H1 (cell line): ENCODE measurements at regions not wholly inside any gene's neighbourhood (a gene's known extent, or its start where the extent isn't known, plus 50 kb on each side); places are given as distances from the start of the nearest gene placed in this dataset.

Experiments used
- CTCF ChIA-PET: fragments of 300-600 bp; sonication (Branson Sonifier 250); formaldehyde crosslinking; loops from one replicate; lab custom pipeline; 2021; ENCODE audit not compliant: partially characterized antibody; lab: Charles Lee
- POLR2A ChIA-PET: fragments of 300-600 bp; sonication (Branson Sonifier 250); formaldehyde crosslinking; loops from one replicate; lab custom pipeline; 2021; ENCODE audit warnings: inconsistent platforms; ENCODE audit not compliant: partially characterized antibody; lab: Charles Lee
- DNase-seq, 2 experiments: peaks; one replicate each; pipeline versions ENCODE4 v3.0.0 to v3.0.0-alpha.2; 2010 to 2022; ENCODE audit warnings: low spot score in 2 of 2, low read depth in 1 of 2, mixed read lengths in 1 of 2
- FAIRE-seq: peaks from 2 replicates; lab custom pipeline; 2011; peaks lifted over from hg19 to GRCh38; lab: Jason Lieb, UNC
- H2AFZ ChIP-seq: 2 replicates; pipeline ENCODE4 v1.8.1; 2012; ENCODE audit warnings: low read length, inconsistent platforms
- H2AK5ac ChIP-seq: 2 replicates; pipeline ENCODE4 v1.6.1; 2013; ENCODE audit warnings: low read depth, low read length
- H2BK120ac ChIP-seq: replicated peaks from 2 replicates; pipeline ENCODE3; 2013; ENCODE audit warnings: low read depth, low read length, inconsistent platforms
- H2BK12ac ChIP-seq: 2 replicates; pipeline ENCODE4 v1.6.1; 2013; ENCODE audit warnings: low read depth, low read length
- H2BK15ac ChIP-seq: 2 replicates; pipeline ENCODE4 v1.6.1; 2013; ENCODE audit warnings: low read length
- H2BK20ac ChIP-seq: 2 replicates; pipeline ENCODE4 v1.6.1; 2013; ENCODE audit warnings: low read length
- H2BK5ac ChIP-seq: 2 replicates; pipeline ENCODE4 v1.6.1; 2013; ENCODE audit warnings: low read depth, low read length
- H3K14ac ChIP-seq: 2 replicates; pipeline ENCODE4 v1.6.1; 2013; ENCODE audit warnings: inconsistent platforms; ENCODE audit not compliant: insufficient read length
- H3K18ac ChIP-seq: 2 replicates; pipeline ENCODE4 v1.6.1; 2013; ENCODE audit warnings: low read length; ENCODE audit errors: extremely low read depth
- H3K23ac ChIP-seq: 2 replicates; pipeline ENCODE4 v1.6.1; 2013; ENCODE audit warnings: inconsistent platforms; ENCODE audit not compliant: insufficient read length
- H3K23me2 ChIP-seq: 2 replicates; pipeline ENCODE4 v1.6.1; 2013; ENCODE audit warnings: low read depth, low read length
- H3K27ac ChIP-seq: 2 replicates; pipeline ENCODE4 v1.6.1; 2011; ENCODE audit warnings: low read depth, low read length, inconsistent platforms
- H3K27me3 ChIP-seq, 4 experiments: replicated peaks in 1 of 4; 1 replicate in 1 of 4; 2 replicates in 3 of 4; pipeline versions ENCODE4 v1.6.1 to v1.8.1; 2011 to 2013; ENCODE audit warnings: low read length in 3 of 4, mild to moderate bottlenecking in 3 of 4, inconsistent platforms in 2 of 4, mixed read lengths in 2 of 4, moderate library complexity in 1 of 4; ENCODE audit not compliant: control insufficient read depth in 3 of 4, insufficient read depth in 3 of 4; ENCODE audit errors: extremely low read depth in 1 of 4
- H3K36me3 ChIP-seq, 4 experiments: 2 replicates each; pipeline versions ENCODE4 v1.6.1 to v1.8.1; 2011 to 2013; ENCODE audit warnings: mild to moderate bottlenecking in 4 of 4, low read length in 3 of 4, moderate library complexity in 2 of 4, control low read depth in 1 of 4, inconsistent platforms in 1 of 4; ENCODE audit not compliant: insufficient read depth in 4 of 4, control insufficient read depth in 2 of 4
- H3K4ac ChIP-seq: replicated peaks from 2 replicates; pipeline ENCODE3; 2013; ENCODE audit warnings: low read length, low read depth, mixed read lengths, inconsistent platforms; ENCODE audit not compliant: insufficient read length
- H3K4me1 ChIP-seq, 4 experiments: replicated peaks in 1 of 4; 1 replicate in 1 of 4; 2 replicates in 3 of 4; pipeline versions ENCODE4 v1.6.1 to v1.8.1; 2011 to 2013; ENCODE audit warnings: low read length in 3 of 4, inconsistent platforms in 2 of 4, mixed read lengths in 1 of 4; ENCODE audit not compliant: insufficient read depth in 4 of 4, control insufficient read depth in 3 of 4
- H3K4me2 ChIP-seq, 2 experiments: 2 replicates each; pipeline versions ENCODE4 v1.6.1 to v1.8.1; 2011 to 2013; ENCODE audit warnings: low read depth in 2 of 2, low read length in 2 of 2, control low read depth in 1 of 2, inconsistent platforms in 1 of 2, mild to moderate bottlenecking in 1 of 2; ENCODE audit not compliant: insufficient read depth in 1 of 2
- H3K4me3 ChIP-seq, 4 experiments: fragments of 200-600, 300-600 bp in 1 of 4; sonication (generic), shearing (Covaris generic), sonication (Bioruptor Twin) in 1 of 4; 2 replicates each; pipeline versions ENCODE4 v1.5.1 to v1.8.1; 2011 to 2016; ENCODE audit warnings: low read length in 4 of 4, low read depth in 3 of 4, control low read depth in 2 of 4, inconsistent platforms in 2 of 4, mild to moderate bottlenecking in 2 of 4, mixed read lengths in 1 of 4, moderate library complexity in 1 of 4; ENCODE audit not compliant: insufficient read depth in 2 of 4; ENCODE audit errors: extremely low read depth in 1 of 4
- H3K56ac ChIP-seq: replicated peaks from 2 replicates; pipeline ENCODE3; 2013; ENCODE audit warnings: low read depth, mild to moderate bottlenecking, mixed read lengths, low read length, inconsistent platforms; ENCODE audit not compliant: insufficient read length
- H3K79me1 ChIP-seq: 2 replicates; pipeline ENCODE4 v1.6.1; 2013; ENCODE audit warnings: low read depth, low read length, control low read depth
- H3K79me2 ChIP-seq, 2 experiments: 2 replicates each; pipeline versions ENCODE4 v1.6.1 to v1.8.1; 2012 to 2013; ENCODE audit warnings: low read length in 2 of 2, mild to moderate bottlenecking in 2 of 2, inconsistent platforms in 1 of 2; ENCODE audit not compliant: insufficient read depth in 2 of 2, control insufficient read depth in 1 of 2
- H3K9ac ChIP-seq, 4 experiments: replicated peaks in 1 of 4; 1 replicate in 1 of 4; 2 replicates in 3 of 4; pipeline versions ENCODE4 v1.6.1 to v1.8.1; 2011 to 2013; ENCODE audit warnings: low read depth in 3 of 4, low read length in 3 of 4, control low read depth in 2 of 4, mild to moderate bottlenecking in 2 of 4, moderate library complexity in 2 of 4, inconsistent platforms in 1 of 4; ENCODE audit errors: extremely low read depth in 1 of 4
- H3K9me3 ChIP-seq, 2 experiments: 2 replicates each; pipeline versions ENCODE4 v1.6.1 to v1.8.1; 2012 to 2013; ENCODE audit warnings: mild to moderate bottlenecking in 2 of 2, moderate library complexity in 2 of 2, control low read depth in 1 of 2, inconsistent platforms in 1 of 2, low read depth in 1 of 2, low read length in 1 of 2, mixed read lengths in 1 of 2; ENCODE audit not compliant: insufficient read depth in 2 of 2
- H4K20me1 ChIP-seq, 2 experiments: replicated peaks in 1 of 2; 2 replicates each; pipeline versions ENCODE3 to v1.8.1; 2011 to 2013; ENCODE audit warnings: inconsistent platforms in 2 of 2, low read length in 2 of 2, mild to moderate bottlenecking in 1 of 2; ENCODE audit not compliant: insufficient read depth in 2 of 2, control insufficient read depth in 1 of 2
- H4K5ac ChIP-seq: 2 replicates; pipeline ENCODE4 v1.6.1; 2013; ENCODE audit warnings: low read length, low read depth, mixed read lengths, inconsistent platforms; ENCODE audit not compliant: insufficient read length
- H4K8ac ChIP-seq: 2 replicates; pipeline ENCODE4 v1.8.0; 2013; ENCODE audit warnings: mild to moderate bottlenecking, moderate library complexity, low read length, inconsistent platforms; ENCODE audit not compliant: insufficient read depth; ENCODE audit errors: extremely low read depth
- H4K91ac ChIP-seq: replicated peaks from 2 replicates; pipeline ENCODE3; 2013; ENCODE audit warnings: low read length, mixed read lengths, inconsistent platforms; ENCODE audit not compliant: insufficient read length
- BRCA1 ChIP-seq: IDR thresholded peaks from 2 replicates; pipeline ENCODE4 v1.6.1; 2012; ENCODE audit warnings: low read depth, low read length, improper control_type of control experiment
- CREB1 ChIP-seq: IDR thresholded peaks from 2 replicates; pipeline ENCODE4 v1.6.1; 2012; ENCODE audit warnings: inconsistent platforms
- E2F6 ChIP-seq: IDR thresholded peaks from 2 replicates; pipeline ENCODE4 v1.6.1; 2012; ENCODE audit warnings: inconsistent platforms
- EZH2 ChIP-seq: fragments of 200-600 bp; sonication (generic); IDR thresholded peaks from 2 replicates; pipeline ENCODE4 v1.7.1; 2012; ENCODE audit warnings: low read depth, mild to moderate bottlenecking, moderate library complexity, low read length, inconsistent platforms; ENCODE audit not compliant: severe bottlenecking
- GABPA ChIP-seq: IDR thresholded peaks from 2 replicates; pipeline ENCODE4 v1.6.1; 2011; ENCODE audit warnings: mild to moderate bottlenecking, low read length, moderate library complexity, borderline replicate concordance; ENCODE audit not compliant: insufficient read depth
- HDAC6 ChIP-seq: IDR thresholded peaks from one replicate; pipeline ENCODE4 v1.7.1; 2012; ENCODE audit warnings: low read depth, mild to moderate bottlenecking, inconsistent platforms, low read length, moderate library complexity
- KDM1A ChIP-seq: fragments of 200-600, 300-600 bp; sonication (generic); IDR thresholded peaks from 2 replicates; pipeline ENCODE4 v1.7.1; 2016; ENCODE audit warnings: mild to moderate bottlenecking, low read length, borderline replicate concordance
- NRF1 ChIP-seq: IDR thresholded peaks from 2 replicates; pipeline ENCODE4 v1.6.1; 2011; ENCODE audit warnings: mild to moderate bottlenecking, low read depth, low read length, improper control_type of control experiment
- POU5F1 ChIP-seq: IDR thresholded peaks from 2 replicates; pipeline ENCODE4 v1.6.1; 2011; ENCODE audit warnings: low read depth, mild to moderate bottlenecking, low read length, moderate library complexity
- RNF2 ChIP-seq: fragments of 200-900, 300-1000 bp; sonication (generic); IDR thresholded peaks from 2 replicates; pipeline ENCODE4 v1.7.1; 2016; ENCODE audit warnings: borderline replicate concordance, low read depth, mild to moderate bottlenecking, antibody characterized with exemption, low read length; ENCODE audit not compliant: poor library complexity, severe bottlenecking; ENCODE audit errors: missing control alignments
- SIN3A ChIP-seq, 2 experiments: IDR thresholded peaks in 1 of 2; conservative IDR thresholded peaks in 1 of 2; 2 replicates each; pipeline ENCODE4 v1.6.1; 2011 to 2012; ENCODE audit warnings: low read length in 2 of 2, improper control_type of control experiment in 1 of 2, low read depth in 1 of 2, mild to moderate bottlenecking in 1 of 2
- SP1 ChIP-seq: IDR thresholded peaks from 2 replicates; pipeline ENCODE4 v1.6.1; 2011; ENCODE audit warnings: low read depth, low read length
- SRF ChIP-seq: IDR thresholded peaks from 2 replicates; pipeline ENCODE4 v1.6.1; 2011; ENCODE audit warnings: mild to moderate bottlenecking, low read depth, low read length, moderate library complexity
- USF2 ChIP-seq: IDR thresholded peaks from 2 replicates; pipeline ENCODE4 v1.6.1; 2011; ENCODE audit warnings: low read length, improper control_type of control experiment

- no peak overlapping the region for H3K4me3 ChIP-seq
- no peaks in the 10 kb centered on the region for H3K23me2 ChIP-seq
- H4K20me1 ChIP-seq, result peaks cover 0 to 1% of the 10 kb centered on the region in 2 experiments
- DNase-seq (no peak), FAIRE-seq (no peak)
- H2BK120ac ChIP-seq, result no peak overlapping the region
- H3K79me2 ChIP-seq, result no peaks in the 10 kb centered on the region
- no peaks in the 10 kb centered on the region for H3K27me3 ChIP-seq
- H3K27ac ChIP-seq, result no peak overlapping the region
- H2BK5ac ChIP-seq, result no peak overlapping the region
- H3K9me3 ChIP-seq, result no peaks in the 10 kb centered on the region
- no peak overlapping the region for H3K4me2 ChIP-seq
- ChIA-PET POLR2A (interaction anchor here (0.6 kb wide), 1 partner anchor 253 kb away, joined by 3 read pairs; no protein-coding TSS in a partner anchor), CTCF (no interaction called here)
- H3K14ac ChIP-seq, result no peak overlapping the region
- no peaks in the 10 kb centered on the region for H3K79me1 ChIP-seq
- H3K36me3 ChIP-seq, result no peaks in the 10 kb centered on the region
- no peak overlapping the region for H4K91ac ChIP-seq
- no peak overlapping the region for H2BK12ac ChIP-seq
- no peak overlapping the region for H3K23ac ChIP-seq
- no peak overlapping the region for H3K9ac ChIP-seq
- H2BK15ac ChIP-seq, result no peak overlapping the region
- H3K4ac ChIP-seq, result no peak overlapping the region
- no peak overlapping the region for H3K18ac ChIP-seq
- no peaks in the 10 kb centered on the region for H3K4me1 ChIP-seq
- H4K8ac ChIP-seq, result no peak overlapping the region
- no peak overlapping the region for H4K5ac ChIP-seq
- H2AFZ ChIP-seq, result no peak overlapping the region
- H2BK20ac ChIP-seq, result no peak overlapping the region
- no peak overlapping the region for H3K56ac ChIP-seq
- no peak overlapping the region for H2AK5ac ChIP-seq
- TF ChIP-seq KDM1A (no peak), CREB1 (no peak), SP1 (no peak), HDAC6 (no peak), RNF2 (no peak), GABPA (no peak), BRCA1 (no peak), NRF1 (no peak), POU5F1 (no peak), E2F6 (no peak), USF2 (no peak), EZH2 (no peak), SIN3A (conservative IDR thresholded peaks at IDR 0.05 in 1 of 2, IDR thresholded peaks at IDR 0.05 in 1 of 2; ENCODE audit: low read depth in 1 of 2, low read length in 2 of 2) (no peak), SRF (no peak)
Observed at GRCh38 chr10:65788271-65788670, 1137.6 kb upstream of the LRRTM3 start.
